ENCODE measurements at regions not wholly inside any gene's neighbourhood (a gene's known extent, or its start where the extent isn't known, plus 50 kb on each side); places are given as distances from the start of the nearest gene placed in this dataset.

- H3K4me3 ChIP-seq: no peak overlapping the region
- H3K36me3 ChIP-seq: no peaks in the 10 kb centered on the region
- WGBS: no CpG with 5 or more reads among the region's 1 CpG
- H3K4me1 ChIP-seq: no peaks in the 10 kb centered on the region
- TF ChIP-seq, protein P1, sequence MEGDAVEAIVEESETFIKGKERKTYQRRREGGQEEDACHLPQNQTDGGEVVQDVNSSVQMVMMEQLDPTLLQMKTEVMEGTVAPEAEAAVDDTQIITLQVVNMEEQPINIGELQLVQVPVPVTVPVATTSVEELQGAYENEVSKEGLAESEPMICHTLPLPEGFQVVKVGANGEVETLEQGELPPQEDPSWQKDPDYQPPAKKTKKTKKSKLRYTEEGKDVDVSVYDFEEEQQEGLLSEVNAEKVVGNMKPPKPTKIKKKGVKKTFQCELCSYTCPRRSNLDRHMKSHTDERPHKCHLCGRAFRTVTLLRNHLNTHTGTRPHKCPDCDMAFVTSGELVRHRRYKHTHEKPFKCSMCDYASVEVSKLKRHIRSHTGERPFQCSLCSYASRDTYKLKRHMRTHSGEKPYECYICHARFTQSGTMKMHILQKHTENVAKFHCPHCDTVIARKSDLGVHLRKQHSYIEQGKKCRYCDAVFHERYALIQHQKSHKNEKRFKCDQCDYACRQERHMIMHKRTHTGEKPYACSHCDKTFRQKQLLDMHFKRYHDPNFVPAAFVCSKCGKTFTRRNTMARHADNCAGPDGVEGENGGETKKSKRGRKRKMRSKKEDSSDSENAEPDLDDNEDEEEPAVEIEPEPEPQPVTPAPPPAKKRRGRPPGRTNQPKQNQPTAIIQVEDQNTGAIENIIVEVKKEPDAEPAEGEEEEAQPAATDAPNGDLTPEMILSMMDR (IDR thresholded peaks at IDR 0.05): no peak
- TF ChIP-seq EP300 (IDR thresholded peaks at IDR 0.05) (no peak), POLR2AphosphoS5 (IDR thresholded peaks at IDR 0.05) (no peak), POLR2A (IDR thresholded peaks at IDR 0.05; ENCODE audit: low read depth) (no peak)
- no peaks in the 10 kb centered on the region for H3K27me3 ChIP-seq
- DNase-seq (ENCODE audit: extremely low spot score): no peak
- intact Hi-C loops (cut with DNase I): no loop called here
- no peak overlapping the region for H3K27ac ChIP-seq (replicated peaks in 1 of 4)
- peaks cover 0 to 4% (median 0%) of the 10 kb centered on the region in 4 donors for H3K9me3 ChIP-seq
These were observed 496.4 kb downstream of the PRR16 start for GRCh38 chr5:120960510-120960909.

- H3K9me3 ChIP-seq: no peaks in the 10 kb centered on the region
- H3K27ac ChIP-seq (replicated peaks in 1 of 4): no peak overlapping the region
- intact Hi-C loops (cut with DNase I): no loop called here
- H3K4me3 ChIP-seq: no peak overlapping the region
- no peaks in the 10 kb centered on the region for H3K36me3 ChIP-seq
- no peak for DNase-seq (ENCODE audit: extremely low spot score)
- H3K27me3 ChIP-seq: no peaks in the 10 kb centered on the region
- TF ChIP-seq, protein P1 (IDR thresholded peaks at IDR 0.05): no peak
- no peak for TF ChIP-seq EP300 (IDR thresholded peaks at IDR 0.05)
- no peak for TF ChIP-seq POLR2AphosphoS5 (IDR thresholded peaks at IDR 0.05)
- TF ChIP-seq POLR2A (IDR thresholded peaks at IDR 0.05; ENCODE audit: low read depth): no peak
- H3K4me1 ChIP-seq: no peaks in the 10 kb centered on the region
These were observed 503.3 kb downstream of the PRR16 start for GRCh38 chr5:120967366-120967765.

DNA sequence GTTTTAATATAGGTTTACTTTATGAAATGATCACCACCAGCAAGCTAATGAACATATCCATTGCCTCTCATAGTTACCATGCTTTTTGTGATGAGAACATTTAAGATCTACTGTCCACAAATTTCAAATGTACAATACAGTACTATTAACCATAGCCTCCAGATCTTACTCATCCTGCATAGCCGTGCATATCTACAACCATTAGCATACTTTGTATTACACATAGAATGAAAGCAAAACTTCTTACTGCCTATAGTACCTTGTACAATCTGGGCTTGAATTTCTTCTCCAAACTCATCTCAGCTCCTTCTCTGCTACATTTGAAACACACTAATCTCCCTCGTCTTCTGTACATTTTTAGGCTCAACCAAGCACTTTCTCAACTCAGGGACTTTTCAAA is 510.6 kb downstream of the PRR16 start:
- H3K27me3 ChIP-seq: no peaks in the 10 kb centered on the region
- H3K9me3 ChIP-seq: no peaks in the 10 kb centered on the region
- no peak overlapping the region for H3K27ac ChIP-seq (replicated peaks in 1 of 4)
- no peak for DNase-seq (ENCODE audit: extremely low spot score)
- no peaks in the 10 kb centered on the region for H3K36me3 ChIP-seq
- intact Hi-C loops (cut with DNase I): no loop called here
- H3K4me3 ChIP-seq: no peak overlapping the region
- TF ChIP-seq EP300 (IDR thresholded peaks at IDR 0.05) (no peak), POLR2AphosphoS5 (IDR thresholded peaks at IDR 0.05) (no peak)
- TF ChIP-seq, protein P1 (IDR thresholded peaks at IDR 0.05): no peak
- 85% methylated on average over 2 of the region's 2 CpGs for WGBS
- no peaks in the 10 kb centered on the region for H3K4me1 ChIP-seq

- TF ChIP-seq POLR2A (IDR thresholded peaks at IDR 0.05; ENCODE audit: low read depth) (no peak), POLR2AphosphoS5 (IDR thresholded peaks at IDR 0.05) (no peak), EP300 (IDR thresholded peaks at IDR 0.05) (no peak)
- TF ChIP-seq, protein P1 (IDR thresholded peaks at IDR 0.05): no peak
- H3K9me3 ChIP-seq: no peaks in the 10 kb centered on the region
- intact Hi-C loops (cut with DNase I): no loop called here
These were observed 518.3 kb downstream of the PRR16 start for GRCh38 chr5:120982351-120982750.

GRCh38 chr5:120985526-120985925 is 521.4 kb downstream of the PRR16 start:
- H3K4me1 ChIP-seq: no peaks in the 10 kb centered on the region
- no peaks in the 10 kb centered on the region for H3K9me3 ChIP-seq
- TF ChIP-seq, protein P1 (IDR thresholded peaks at IDR 0.05): no peak
- no peak for TF ChIP-seq EP300 (IDR thresholded peaks at IDR 0.05)
- TF ChIP-seq POLR2AphosphoS5 (IDR thresholded peaks at IDR 0.05): no peak
- no peak for TF ChIP-seq POLR2A (IDR thresholded peaks at IDR 0.05; ENCODE audit: low read depth)
- H3K4me3 ChIP-seq: no peak overlapping the region
- no peaks in the 10 kb centered on the region for H3K27me3 ChIP-seq
- no peak for DNase-seq (ENCODE audit: extremely low spot score)
- H3K36me3 ChIP-seq: no peaks in the 10 kb centered on the region
- no peak overlapping the region for H3K27ac ChIP-seq (replicated peaks in 1 of 4)
- intact Hi-C loops (cut with DNase I): no loop called here

More at GRCh38 chr5:120982351-120982750, 518.3 kb downstream of the PRR16 start:
- no peak for DNase-seq (ENCODE audit: extremely low spot score)
- H3K27ac ChIP-seq (replicated peaks in 1 of 4): no peak overlapping the region
- H3K27me3 ChIP-seq: no peaks in the 10 kb centered on the region
- no peaks in the 10 kb centered on the region for H3K4me1 ChIP-seq
- no peak overlapping the region for H3K4me3 ChIP-seq
- no peaks in the 10 kb centered on the region for H3K36me3 ChIP-seq
